HEK293T (cell line): ENCODE measurements at regions not wholly inside any gene's neighbourhood (a gene's known extent, or its start where the extent isn't known, plus 50 kb on each side); places are given as distances from the start of the nearest gene placed in this dataset.
"Not testable (repeated sequence)": the region's sequence is repeated elsewhere in the genome, so short reads cannot be mapped to it uniquely, and the experiment has no call there.

Experiments used
- ARNT ChIP-seq: fragments of 450-650 bp; IDR thresholded peaks from 2 replicates; pipeline ENCODE4 v1.6.1; 2017; ENCODE audit warnings: mild to moderate bottlenecking
- BHLHE40 ChIP-seq: fragments of 450-650 bp; IDR thresholded peaks from 2 replicates; pipeline ENCODE4 v1.6.1; 2016; ENCODE audit warnings: mild to moderate bottlenecking, moderate library complexity, borderline replicate concordance
- ELF4 ChIP-seq: fragments of 450-650 bp; IDR thresholded peaks from 2 replicates; pipeline ENCODE4 v1.6.1; 2017; ENCODE audit warnings: antibody characterized with exemption
- FOXM1 ChIP-seq: fragments of 450-650 bp; IDR thresholded peaks from 2 replicates; pipeline ENCODE4 v1.6.1; 2017; ENCODE audit warnings: mild to moderate bottlenecking, borderline replicate concordance
- L3MBTL2 ChIP-seq: fragments of 450-650 bp; conservative IDR thresholded peaks from 2 replicates; pipeline ENCODE4 v1.6.1; 2016; ENCODE audit warnings: mild to moderate bottlenecking
- NFRKB ChIP-seq: fragments of 450-650 bp; IDR thresholded peaks from 2 replicates; pipeline ENCODE4 v1.6.1; 2016; ENCODE audit warnings: mild to moderate bottlenecking, moderate library complexity
- SP1 ChIP-seq: fragments of 450-650 bp; IDR thresholded peaks from 2 replicates; pipeline ENCODE4 v1.6.1; 2017
- SUZ12 ChIP-seq: fragments of 450-650 bp; IDR thresholded peaks from 2 replicates; pipeline ENCODE4 v1.6.1; 2016; ENCODE audit warnings: mild to moderate bottlenecking
- TARDBP ChIP-seq: fragments of 450-650 bp; IDR thresholded peaks from 2 replicates; pipeline ENCODE4 v1.6.1; 2016

DNA sequence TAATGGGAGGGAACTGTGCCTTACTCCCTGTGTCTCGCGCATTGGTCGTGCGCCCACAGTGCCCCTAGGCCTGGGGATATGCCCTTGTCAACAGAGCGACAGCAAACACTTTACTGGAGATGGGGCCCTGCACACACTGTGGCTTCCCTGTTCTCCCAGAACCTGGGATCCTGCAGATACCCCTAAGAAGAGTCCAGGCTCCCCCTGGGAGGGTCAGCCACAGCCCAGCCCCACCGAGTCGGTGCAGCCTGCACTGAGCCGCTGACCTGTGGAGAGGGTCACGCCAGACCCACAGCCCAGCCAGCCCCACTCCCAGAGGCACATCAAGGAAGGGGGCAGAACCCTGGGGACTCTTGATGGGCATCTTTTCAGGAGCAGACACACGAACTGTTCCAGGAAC is 480.3 kb downstream of the TMEM121 start:
- TF ChIP-seq L3MBTL2, SP1, ELF4, SUZ12, NFRKB, BHLHE40, FOXM1, TARDBP, ARNT: not testable (repeated sequence)
